RPMI8226 (cell line): ENCODE measurements at regions not wholly inside any gene's neighbourhood (a gene's known extent, or its start where the extent isn't known, plus 50 kb on each side); places are given as distances from the start of the nearest gene placed in this dataset.
A peak's percentile ranks its signal among the peaks of the same experiment; 100 is the strongest.
"Not testable (repeated sequence)": the region's sequence is repeated elsewhere in the genome, so short reads cannot be mapped to it uniquely, and the experiment has no call there.

Experiments used
- DNase-seq: peaks from one replicate; pipeline ENCODE4 v3.0.0-alpha.2; 2015

GRCh38 chr12:17695495-17695894, 394.5 kb downstream of the RERGL start:
- no peak for DNase-seq

GRCh38 chr12:17691369-17691768, 398.6 kb downstream of the RERGL start:
- DNase-seq = no peak

GRCh38 chr12:17680220-17680619, 409.8 kb downstream of the RERGL start:
- no peak for DNase-seq

GRCh38 chr12:17666641-17667324, 423.2 kb downstream of the RERGL start:
- no peak for DNase-seq

GRCh38 chr12:17665839-17666238, 424.2 kb downstream of the RERGL start:
- no peak for DNase-seq

GRCh38 chr12:17661250-17661649, 428.7 kb downstream of the RERGL start:
- no peak for DNase-seq

GRCh38 chr12:17652436-17652835, 437.6 kb downstream of the RERGL start:
- DNase-seq = no peak

- no peak for DNase-seq
Measured at GRCh38 chr12:17642340-17642650, 447.7 kb downstream of the RERGL start.

GRCh38 chr12:17640615-17641014, 449.4 kb downstream of the RERGL start:
- no peak for DNase-seq

- no peak for DNase-seq
Measured at GRCh38 chr12:17618831-17619230, 471.2 kb downstream of the RERGL start.

- DNase-seq = no peak
Measured at GRCh38 chr12:17609701-17610100, 480.3 kb downstream of the RERGL start.

GRCh38 chr12:17609153-17609552, 480.8 kb downstream of the RERGL start:
- DNase-seq = no peak

- DNase-seq = no peak
Measured at GRCh38 chr12:17595111-17595510, 494.9 kb downstream of the RERGL start.

GRCh38 chr12:17593715-17594406, 496.1 kb downstream of the RERGL start:
- no peak for DNase-seq

- DNase-seq = no peak
Measured at GRCh38 chr12:17592472-17592871, 497.5 kb downstream of the RERGL start.

GRCh38 chr12:17591005-17591681, 498.9 kb downstream of the RERGL start:
- DNase-seq = no peak

GRCh38 chr12:17588968-17589367, 501.0 kb downstream of the RERGL start:
- peak; percentile 15 for DNase-seq

- DNase-seq = no peak
Measured at GRCh38 chr12:17579205-17580026, 510.6 kb downstream of the RERGL start.

GRCh38 chr12:17577405-17577804, 512.6 kb downstream of the RERGL start:
- DNase-seq = no peak

- no peak for DNase-seq
Measured at GRCh38 chr12:17572250-17572649, 517.7 kb downstream of the RERGL start.

GRCh38 chr12:17571047-17571446, 518.9 kb downstream of the RERGL start:
- no peak for DNase-seq

- not testable (repeated sequence) for DNase-seq
Measured at GRCh38 chr12:17564630-17565029, 525.4 kb downstream of the RERGL start.

- DNase-seq = no peak
Measured at GRCh38 chr12:17550011-17550410, 540.0 kb downstream of the RERGL start.
